Stomach (tissue), 4 donors: ENCODE measurements at regions not wholly inside any gene's neighbourhood (a gene's known extent, or its start where the extent isn't known, plus 50 kb on each side); places are given as distances from the start of the nearest gene placed in this dataset.

ENCODE experiments used
- CTCF ChIP-seq, 7 experiments: fragments of 450-650 bp in 4 of 7; fragments of 200-600 bp in 3 of 7; sonication (generic) in 3 of 7; IDR thresholded peaks; one replicate each; pipeline ENCODE4 v1.5.1; 2016 to 2019; ENCODE audit warnings: antibody characterized with exemption in 7 of 7, control low read depth in 2 of 7, mild to moderate bottlenecking in 1 of 7
- EP300 ChIP-seq: sonication (generic); formaldehyde crosslinking; IDR thresholded peaks from one replicate; pipeline ENCODE4 v1.6.1; 2017; ENCODE audit warnings: antibody characterized with exemption

- TF ChIP-seq CTCF (IDR thresholded peaks at IDR 0.05) = no peak
- TF ChIP-seq EP300 = no peak
Measured at GRCh38 chr21:38654580-38654979, 151.1 kb upstream of the ETS2 start.
